ENCODE measurements at regions not wholly inside any gene's neighbourhood (a gene's known extent, or its start where the extent isn't known, plus 50 kb on each side); places are given as distances from the start of the nearest gene placed in this dataset.

DNA sequence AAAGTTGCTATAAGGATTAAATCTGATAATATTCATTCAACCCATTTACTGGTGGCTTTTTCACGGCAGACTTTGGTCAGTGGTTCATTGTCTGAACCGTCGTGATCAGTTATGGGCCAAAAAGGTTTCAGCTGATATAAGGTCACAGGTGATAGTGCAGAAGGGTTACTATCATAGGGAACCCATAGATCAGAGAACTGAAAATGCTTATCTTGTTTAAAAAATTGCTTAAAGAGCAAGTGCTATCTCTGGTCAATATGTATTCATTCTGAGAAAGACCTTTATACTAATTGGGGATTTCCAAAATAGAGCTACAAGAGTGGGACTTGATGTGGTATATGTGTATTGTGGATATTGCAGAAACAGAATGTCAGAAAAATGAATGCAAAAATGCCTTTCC, 147.8 kb upstream of the SEMA3E start:
- Histone ChIP-seq H3K23ac (ENCODE audit: insufficient read length, low read depth, low read length) (no peak overlapping the region), H4K8ac (replicated peaks; ENCODE audit: insufficient read length, low read depth, low read length) (no peak overlapping the region), H3K18ac (ENCODE audit: insufficient read length, low read depth, low read length) (no peak overlapping the region), H3K23me2 (ENCODE audit: insufficient read length, low read depth, low read length, poor library complexity, severe bottlenecking) (no peaks in the 10 kb centered on the region), H3K9me3 (ENCODE audit: control insufficient read depth, low read depth, low read length) (no peaks in the 10 kb centered on the region), H3K27me3 (ENCODE audit: insufficient read depth, low read length) (no peaks in the 10 kb centered on the region), H3K79me1 (ENCODE audit: insufficient read depth, low read depth, low read length, poor library complexity, severe bottlenecking) (no peaks in the 10 kb centered on the region), H3K56ac (ENCODE audit: insufficient read length, low read depth, low read length) (no peak overlapping the region), H3K4ac (ENCODE audit: low read depth, low read length) (no peak overlapping the region), H3K4me2 (ENCODE audit: insufficient read depth, insufficient read length, low read length) (no peak overlapping the region), H4K91ac (ENCODE audit: insufficient read length, low read depth, low read length) (no peak overlapping the region), H2BK120ac (ENCODE audit: low read depth, low read length, poor library complexity, severe bottlenecking) (no peak overlapping the region), H3K4me1 (ENCODE audit: insufficient read depth, low read length) (no peaks in the 10 kb centered on the region), H4K20me1 (ENCODE audit: control insufficient read depth, insufficient read depth, insufficient read length) (no peaks in the 10 kb centered on the region), H3K27ac (ENCODE audit: insufficient read length, low read depth, low read length) (no peak overlapping the region), H3K9ac (ENCODE audit: extremely low read depth, insufficient read length, low read length) (no peak overlapping the region), H2BK12ac (ENCODE audit: insufficient read length, low read depth, low read length) (no peak overlapping the region), H2BK15ac (ENCODE audit: low read depth, low read length) (no peak overlapping the region), H3T11ph (ENCODE audit: low read length) (no peak overlapping the region), H2AFZ (ENCODE audit: low read length) (no peak overlapping the region), H3K79me2 (ENCODE audit: insufficient read depth, low read length) (no peaks in the 10 kb centered on the region), H2BK5ac (ENCODE audit: insufficient read length, low read length) (no peak overlapping the region), H3K14ac (ENCODE audit: insufficient read depth, low read length) (no peak overlapping the region), H4K5ac (ENCODE audit: insufficient read length, low read depth, low read length) (no peak overlapping the region), H2BK20ac (ENCODE audit: low read depth, low read length, poor library complexity, severe bottlenecking) (no peak overlapping the region), H2AK5ac (ENCODE audit: insufficient read length, low read length) (no peak overlapping the region)
- Mint-ChIP-seq H3K27ac (no peak overlapping the region), H3K4me3 (no peak overlapping the region), H3K36me3 (ENCODE audit: insufficient read depth in 1 of 3, low read depth in 3 of 3) (no peaks in the 10 kb centered on the region), H3K4me1 (no peaks in the 10 kb centered on the region), H3K27me3 (ENCODE audit: low read depth) (no peaks in the 10 kb centered on the region), H3K9me3 (no peaks in the 10 kb centered on the region)
- TF ChIP-seq, protein P1, sequence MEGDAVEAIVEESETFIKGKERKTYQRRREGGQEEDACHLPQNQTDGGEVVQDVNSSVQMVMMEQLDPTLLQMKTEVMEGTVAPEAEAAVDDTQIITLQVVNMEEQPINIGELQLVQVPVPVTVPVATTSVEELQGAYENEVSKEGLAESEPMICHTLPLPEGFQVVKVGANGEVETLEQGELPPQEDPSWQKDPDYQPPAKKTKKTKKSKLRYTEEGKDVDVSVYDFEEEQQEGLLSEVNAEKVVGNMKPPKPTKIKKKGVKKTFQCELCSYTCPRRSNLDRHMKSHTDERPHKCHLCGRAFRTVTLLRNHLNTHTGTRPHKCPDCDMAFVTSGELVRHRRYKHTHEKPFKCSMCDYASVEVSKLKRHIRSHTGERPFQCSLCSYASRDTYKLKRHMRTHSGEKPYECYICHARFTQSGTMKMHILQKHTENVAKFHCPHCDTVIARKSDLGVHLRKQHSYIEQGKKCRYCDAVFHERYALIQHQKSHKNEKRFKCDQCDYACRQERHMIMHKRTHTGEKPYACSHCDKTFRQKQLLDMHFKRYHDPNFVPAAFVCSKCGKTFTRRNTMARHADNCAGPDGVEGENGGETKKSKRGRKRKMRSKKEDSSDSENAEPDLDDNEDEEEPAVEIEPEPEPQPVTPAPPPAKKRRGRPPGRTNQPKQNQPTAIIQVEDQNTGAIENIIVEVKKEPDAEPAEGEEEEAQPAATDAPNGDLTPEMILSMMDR (conservative IDR thresholded peaks at IDR 0.05): no peak
- DNase-seq: no peak
- WGBS (ENCODE audit: extremely low coverage, insufficient read length, low lambda C conversion rate): no CpG with 5 or more reads among the region's 3 CpGs

Data from H9 (cell line).